OCI-LY7 (cell line): ENCODE measurements at regions not wholly inside any gene's neighbourhood (a gene's known extent, or its start where the extent isn't known, plus 50 kb on each side); places are given as distances from the start of the nearest gene placed in this dataset.

Experiments
- CTCF ChIP-seq: fragments of 200-600 bp; sonication (generic); conservative IDR thresholded peaks from 2 replicates; pipeline ENCODE4 v1.5.1; 2014; ENCODE audit warnings: mild to moderate bottlenecking, antibody characterized with exemption, low read length, moderate library complexity, mixed read lengths
- EZH2phosphoT487 ChIP-seq: fragments of 200-600 bp; sonication (generic); IDR thresholded peaks from 2 replicates; pipeline ENCODE4 v1.6.1; 2018; ENCODE audit warnings: low read depth, borderline replicate concordance, mild to moderate bottlenecking, mixed run types, antibody characterized with exemption, low read length, moderate library complexity, mixed read lengths

GRCh38 chr13:62194371-62194770 is 778.7 kb upstream of the PCDH20 start:
- no peak for TF ChIP-seq EZH2phosphoT487
- TF ChIP-seq CTCF, result no peak
